ENCODE measurements at regions not wholly inside any gene's neighbourhood (a gene's known extent, or its start where the extent isn't known, plus 50 kb on each side); places are given as distances from the start of the nearest gene placed in this dataset.
"Not testable (repeated sequence)": the region's sequence is repeated elsewhere in the genome, so short reads cannot be mapped to it uniquely, and the experiment has no call there.

DNA sequence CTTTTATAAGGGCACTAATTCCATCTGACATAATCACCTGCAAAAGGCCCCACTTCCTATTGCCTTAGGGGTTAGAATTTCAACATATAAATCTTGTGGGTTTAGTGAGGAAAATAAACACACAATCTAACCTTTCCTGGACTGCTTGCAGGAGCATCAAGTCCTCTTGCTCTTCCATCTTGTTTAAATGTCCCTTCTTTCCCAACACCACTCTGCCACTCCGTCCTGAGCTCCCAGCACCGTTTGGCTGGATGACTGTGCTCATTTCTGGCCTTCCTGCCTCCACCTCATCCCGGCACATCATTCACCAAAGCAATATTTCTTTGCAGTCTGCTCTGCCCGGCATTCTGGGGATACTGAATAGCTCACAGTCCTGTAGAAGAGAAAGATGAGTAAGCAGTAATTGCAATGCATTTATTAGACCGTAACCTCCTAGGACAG, 247.8 kb downstream of the BCL2 start:
- Mint-ChIP-seq H3K4me1 (ENCODE audit: low read depth) (peaks cover 9% of the 10 kb centered on the region), H3K9me3 (ENCODE audit: low read depth) (no peaks in the 10 kb centered on the region), H3K27ac (no peak overlapping the region), H3K36me3 (no peaks in the 10 kb centered on the region), H3K27me3 (no peaks in the 10 kb centered on the region), H3K4me3 (no peak overlapping the region)

DNA sequence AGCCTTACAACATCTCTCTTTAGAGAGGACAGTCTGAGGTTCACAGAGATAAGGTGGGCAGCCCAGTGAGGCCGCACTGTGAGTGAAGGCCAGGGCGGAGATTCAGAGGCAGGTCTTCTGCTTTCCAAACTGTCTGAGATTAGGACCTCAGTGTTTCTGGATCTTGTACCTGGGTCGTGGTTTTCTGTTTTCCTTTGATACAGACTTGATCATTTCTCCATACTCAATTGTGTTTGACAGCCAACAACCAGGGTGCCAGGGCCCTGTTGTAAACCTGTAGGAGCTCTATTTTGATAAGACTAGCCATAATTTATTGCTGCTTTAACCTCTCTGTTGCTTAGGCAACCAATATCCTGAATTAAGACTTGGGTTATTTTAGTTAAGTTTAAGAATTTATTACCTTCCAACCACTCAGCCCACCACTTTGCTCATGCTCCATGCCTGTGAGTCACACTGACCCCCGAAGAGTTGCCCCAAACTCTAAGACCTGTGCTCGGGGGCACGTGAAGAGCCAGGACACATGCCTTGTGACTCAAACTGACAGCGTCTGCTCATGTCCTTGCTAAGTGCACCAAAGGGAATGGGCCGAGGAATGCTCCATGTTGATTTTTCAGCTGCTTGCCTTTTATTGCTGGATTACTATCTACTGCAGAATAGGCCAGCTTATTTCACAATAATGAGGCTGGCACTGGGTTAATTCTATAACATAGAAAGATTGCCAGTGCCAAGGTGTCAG, 248.6 kb downstream of the BCL2 start:
- Mint-ChIP-seq H3K27me3 (no peaks in the 10 kb centered on the region), H3K9me3 (ENCODE audit: low read depth) (no peaks in the 10 kb centered on the region), H3K4me3 (no peak overlapping the region), H3K36me3 (no peaks in the 10 kb centered on the region), H3K4me1 (ENCODE audit: low read depth) (peaks cover 9% of the 10 kb centered on the region), H3K27ac (no peak overlapping the region)

- no peaks in the 10 kb centered on the region for H3K4me1 Mint-ChIP-seq (ENCODE audit: low read depth)
- no peaks in the 10 kb centered on the region for H3K36me3 Mint-ChIP-seq
- no peaks in the 10 kb centered on the region for H3K9me3 Mint-ChIP-seq (ENCODE audit: low read depth)
- H3K27me3 Mint-ChIP-seq: no peaks in the 10 kb centered on the region
- no peak overlapping the region for H3K4me3 Mint-ChIP-seq
- H3K27ac Mint-ChIP-seq: no peak overlapping the region
These were observed 250.1 kb downstream of the BCL2 start for GRCh38 chr18:63069496-63069895.

- H3K9me3 Mint-ChIP-seq (ENCODE audit: low read depth): no peaks in the 10 kb centered on the region
- H3K27ac Mint-ChIP-seq: no peak overlapping the region
- no peaks in the 10 kb centered on the region for H3K4me1 Mint-ChIP-seq (ENCODE audit: low read depth)
- H3K36me3 Mint-ChIP-seq: no peaks in the 10 kb centered on the region
- no peak overlapping the region for H3K4me3 Mint-ChIP-seq
- no peaks in the 10 kb centered on the region for H3K27me3 Mint-ChIP-seq
These were observed 251.6 kb downstream of the BCL2 start for GRCh38 chr18:63067939-63068338.

GRCh38 chr18:63065172-63065571, 254.4 kb downstream of the BCL2 start:
- Mint-ChIP-seq H3K4me3 (no peak overlapping the region), H3K27ac (no peak overlapping the region), H3K9me3 (ENCODE audit: low read depth) (no peaks in the 10 kb centered on the region), H3K27me3 (peaks cover 3% of the 10 kb centered on the region), H3K4me1 (ENCODE audit: low read depth) (no peaks in the 10 kb centered on the region), H3K36me3 (no peaks in the 10 kb centered on the region)

DNA sequence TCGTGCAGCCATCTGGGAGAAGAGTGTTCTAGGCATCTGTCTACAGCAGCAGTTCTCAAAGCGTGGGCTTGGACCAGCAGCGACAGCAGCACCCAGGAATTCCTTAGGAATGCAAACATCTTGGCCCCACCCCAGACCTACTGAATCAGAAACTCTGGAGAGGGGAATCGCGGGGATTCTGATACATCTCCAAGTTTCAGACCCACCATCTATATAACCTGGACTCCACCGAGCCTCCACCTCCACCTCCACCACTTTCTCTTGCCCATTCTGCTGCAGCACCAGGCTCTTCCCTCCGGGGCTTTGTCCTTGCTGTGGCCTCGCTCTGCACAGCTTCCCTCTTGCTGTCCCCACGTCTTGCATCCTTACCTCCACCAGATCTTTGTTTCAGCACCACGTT, 256.4 kb downstream of the BCL2 start:
- peaks cover 3% of the 10 kb centered on the region for H3K27me3 Mint-ChIP-seq
- H3K9me3 Mint-ChIP-seq (ENCODE audit: low read depth): no peaks in the 10 kb centered on the region

GRCh38 chr18:63062246-63062645, 257.3 kb downstream of the BCL2 start:
- H3K4me1 Mint-ChIP-seq (ENCODE audit: low read depth): no peaks in the 10 kb centered on the region
- H3K36me3 Mint-ChIP-seq: no peaks in the 10 kb centered on the region
- no peak overlapping the region for H3K27ac Mint-ChIP-seq
- peaks cover 3% of the 10 kb centered on the region for H3K27me3 Mint-ChIP-seq
- no peak overlapping the region for H3K4me3 Mint-ChIP-seq
- no peaks in the 10 kb centered on the region for H3K9me3 Mint-ChIP-seq (ENCODE audit: low read depth)

More for the DNA sequence above, 256.4 kb downstream of the BCL2 start:
- Mint-ChIP-seq H3K27ac (no peak overlapping the region), H3K4me1 (ENCODE audit: low read depth) (no peaks in the 10 kb centered on the region), H3K36me3 (no peaks in the 10 kb centered on the region), H3K4me3 (no peak overlapping the region)

- Mint-ChIP-seq H3K36me3 (no peaks in the 10 kb centered on the region), H3K27me3 (peaks cover 3% of the 10 kb centered on the region), H3K9me3 (ENCODE audit: low read depth) (no peaks in the 10 kb centered on the region), H3K27ac (no peak overlapping the region), H3K4me1 (ENCODE audit: low read depth) (no peaks in the 10 kb centered on the region), H3K4me3 (no peak overlapping the region)
These were observed 258.3 kb downstream of the BCL2 start for GRCh38 chr18:63061303-63061702.

- peaks cover 4% of the 10 kb centered on the region for H3K4me1 Mint-ChIP-seq (ENCODE audit: low read depth)
- peaks cover 3% of the 10 kb centered on the region for H3K27me3 Mint-ChIP-seq
- no peak overlapping the region for H3K27ac Mint-ChIP-seq
These were observed 261.0 kb downstream of the BCL2 start for GRCh38 chr18:63058521-63058920.

DNA sequence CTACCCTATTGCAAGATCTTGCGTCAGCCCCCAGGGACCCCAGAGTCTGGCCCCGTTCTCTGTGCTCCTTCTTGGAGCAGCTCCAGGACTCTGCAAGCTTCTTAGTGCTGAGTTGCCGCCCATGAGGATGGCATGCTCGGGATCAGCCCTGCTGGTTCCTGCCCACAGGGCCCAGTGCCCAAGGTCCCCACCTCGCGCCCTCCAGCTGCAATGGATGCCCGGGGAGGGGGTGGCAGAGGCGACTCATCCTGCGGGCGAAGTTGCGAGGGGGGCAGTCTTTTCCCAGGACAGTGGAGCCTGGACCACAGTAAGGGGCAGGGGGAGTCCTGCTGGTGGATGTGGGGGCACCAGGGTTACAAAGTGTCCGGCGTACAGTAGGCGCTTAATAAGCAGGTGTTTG, 261.9 kb downstream of the BCL2 start:
- no peaks in the 10 kb centered on the region for H3K36me3 Mint-ChIP-seq
- H3K4me1 Mint-ChIP-seq (ENCODE audit: low read depth): peaks cover 4% of the 10 kb centered on the region
- no peak overlapping the region for H3K4me3 Mint-ChIP-seq
- no peak overlapping the region for H3K27ac Mint-ChIP-seq
- no peaks in the 10 kb centered on the region for H3K9me3 Mint-ChIP-seq (ENCODE audit: low read depth)
- peaks cover 3% of the 10 kb centered on the region for H3K27me3 Mint-ChIP-seq

More at GRCh38 chr18:63058521-63058920, 261.0 kb downstream of the BCL2 start:
- H3K4me3 Mint-ChIP-seq: no peak overlapping the region
- no peaks in the 10 kb centered on the region for H3K9me3 Mint-ChIP-seq (ENCODE audit: low read depth)
- no peaks in the 10 kb centered on the region for H3K36me3 Mint-ChIP-seq

DNA sequence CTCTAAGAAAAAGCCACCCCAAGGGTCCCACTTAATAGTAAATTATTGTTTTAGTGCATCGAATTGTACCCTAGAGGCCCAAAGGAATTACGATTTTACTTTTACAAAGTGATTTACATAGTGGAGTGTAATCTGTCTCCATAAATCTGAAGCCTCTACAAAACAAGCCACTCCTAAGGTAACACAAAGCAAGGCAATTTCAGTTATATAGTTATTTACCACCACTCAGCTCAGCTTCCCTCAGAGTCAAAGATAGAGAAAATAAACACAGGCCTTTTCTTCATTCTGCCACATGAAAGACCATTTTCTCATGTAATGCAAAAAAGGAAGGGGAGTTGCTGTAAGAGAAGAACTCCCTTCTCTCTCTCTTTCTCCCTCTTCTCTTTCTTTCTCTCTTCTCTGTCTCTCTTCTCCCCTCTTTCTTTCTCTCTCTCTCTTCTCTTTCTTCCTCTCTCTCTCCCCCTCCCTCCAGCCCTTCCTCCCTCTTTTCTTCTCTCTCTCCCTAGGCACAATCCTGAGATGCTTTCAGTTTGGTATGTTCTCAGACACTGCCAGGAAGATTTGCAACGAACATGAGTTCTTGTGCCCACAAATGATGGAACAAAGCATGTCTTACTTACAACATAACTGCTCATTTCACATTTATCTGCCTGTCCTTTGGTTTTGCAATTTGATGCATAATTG, 264.5 kb downstream of the BCL2 start:
- no peaks in the 10 kb centered on the region for H3K9me3 Mint-ChIP-seq (ENCODE audit: low read depth)
- H3K4me1 Mint-ChIP-seq (ENCODE audit: low read depth): peaks cover 4% of the 10 kb centered on the region
- no peaks in the 10 kb centered on the region for H3K27me3 Mint-ChIP-seq
- H3K36me3 Mint-ChIP-seq: no peaks in the 10 kb centered on the region
- H3K4me3 Mint-ChIP-seq: no peak overlapping the region
- no peak overlapping the region for H3K27ac Mint-ChIP-seq

DNA sequence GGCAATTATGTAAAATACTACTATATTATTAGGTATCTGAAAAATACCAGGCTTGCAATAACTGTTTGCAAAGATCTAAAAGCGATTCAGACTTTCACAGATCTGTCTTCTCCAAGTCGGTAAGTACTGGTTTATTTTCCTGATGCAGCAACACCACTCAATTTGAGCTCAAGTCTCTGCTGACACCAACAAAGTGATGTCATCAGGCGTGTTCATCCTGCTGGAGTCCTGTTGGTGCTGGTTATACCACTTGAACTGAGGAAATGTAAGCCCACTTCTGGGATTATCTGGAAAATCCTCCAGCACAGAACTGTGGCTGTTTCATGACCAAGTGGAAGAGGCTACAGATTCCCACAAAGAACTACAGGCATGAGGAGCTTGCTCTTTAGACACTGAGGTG, 267.6 kb downstream of the BCL2 start:
- Mint-ChIP-seq H3K27ac (no peak overlapping the region), H3K36me3 (no peaks in the 10 kb centered on the region), H3K27me3 (no peaks in the 10 kb centered on the region), H3K9me3 (ENCODE audit: low read depth) (no peaks in the 10 kb centered on the region), H3K4me3 (no peak overlapping the region), H3K4me1 (ENCODE audit: low read depth) (peaks cover 4% of the 10 kb centered on the region)

DNA sequence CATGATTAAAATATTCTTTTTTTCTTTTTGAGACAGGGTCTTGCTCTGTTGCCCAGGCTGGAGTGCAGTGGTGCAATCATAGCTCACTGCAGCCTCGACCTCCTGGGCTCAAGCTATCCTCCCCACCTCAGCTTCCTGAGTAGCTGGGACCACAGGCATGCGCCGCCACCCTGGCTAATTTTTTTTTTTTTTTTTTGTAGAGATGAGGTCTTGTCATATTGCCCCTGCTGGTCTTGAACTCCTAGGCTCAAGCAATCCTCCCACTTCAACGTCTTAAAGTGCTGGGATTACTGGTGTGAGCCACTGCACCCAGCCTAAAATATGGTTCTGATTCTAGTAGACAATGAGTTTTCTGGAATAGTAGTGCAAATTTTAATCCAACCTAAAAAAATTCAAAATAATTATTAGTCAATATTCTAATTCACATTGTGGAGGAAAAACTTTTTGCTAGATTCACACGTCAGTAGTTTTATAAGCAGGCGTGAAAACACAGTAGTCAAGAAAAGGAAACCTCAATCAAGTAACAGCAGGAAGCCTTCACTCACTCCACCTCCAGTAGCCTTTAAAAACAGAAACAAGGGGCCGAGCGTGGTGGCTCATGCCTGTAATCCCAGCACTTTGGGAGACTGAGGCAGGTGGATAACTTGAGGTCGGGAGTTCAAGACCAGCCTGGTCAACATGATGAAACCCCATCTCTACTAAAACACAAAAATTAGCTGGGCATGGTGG, 268.7 kb downstream of the BCL2 start:
- H3K4me1 Mint-ChIP-seq (ENCODE audit: low read depth); H3K27me3 Mint-ChIP-seq; H3K9me3 Mint-ChIP-seq (ENCODE audit: low read depth); H3K27ac Mint-ChIP-seq; H3K4me3 Mint-ChIP-seq; H3K36me3 Mint-ChIP-seq: not testable (repeated sequence)

DNA sequence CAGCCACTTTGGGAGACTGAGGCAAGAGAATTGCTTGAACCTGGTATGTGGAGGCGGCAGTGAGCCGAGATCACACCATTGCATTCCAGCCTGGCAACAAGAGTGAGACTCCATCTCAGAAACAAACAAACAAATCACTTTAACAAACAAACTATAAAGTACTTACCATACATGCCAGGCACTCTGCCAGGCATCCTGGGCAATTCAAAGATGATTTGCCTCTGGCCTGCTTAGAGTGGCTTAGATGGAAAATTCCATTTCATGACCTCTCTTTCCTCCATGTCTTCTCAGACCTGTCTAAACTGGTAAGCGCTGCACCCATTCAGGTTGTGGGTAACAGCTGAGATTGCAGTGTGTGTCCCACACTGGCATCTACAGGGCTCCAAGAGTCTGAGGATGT, 273.2 kb downstream of the BCL2 start:
- peaks cover 6% of the 10 kb centered on the region for H3K36me3 Mint-ChIP-seq
- no peak overlapping the region for H3K27ac Mint-ChIP-seq
- no peaks in the 10 kb centered on the region for H3K27me3 Mint-ChIP-seq

DNA sequence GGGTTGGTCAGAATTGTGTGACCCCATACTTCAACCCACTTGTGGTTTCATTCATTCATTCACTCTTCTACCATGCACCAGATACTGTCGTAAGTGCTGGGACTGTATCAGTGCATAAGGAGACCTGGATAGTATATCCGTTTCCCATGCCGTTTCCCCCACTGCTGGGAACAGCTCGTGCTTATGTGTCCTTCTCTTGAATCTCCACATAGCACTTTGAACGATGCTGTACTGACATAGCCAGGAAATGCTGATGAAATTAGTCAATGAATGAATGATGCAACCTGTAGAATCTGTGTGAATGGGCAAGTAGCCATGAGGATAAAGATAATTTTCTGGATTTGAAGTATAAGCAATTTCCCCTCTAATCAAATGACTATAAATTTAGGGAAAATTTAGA, 276.1 kb downstream of the BCL2 start:
- Mint-ChIP-seq H3K36me3 (peaks cover 11% of the 10 kb centered on the region), H3K4me3 (no peak overlapping the region), H3K27me3 (no peaks in the 10 kb centered on the region), H3K4me1 (ENCODE audit: low read depth) (peaks cover 7% of the 10 kb centered on the region), H3K9me3 (ENCODE audit: low read depth) (peaks cover 15% of the 10 kb centered on the region), H3K27ac (no peak overlapping the region)

More for the DNA sequence above, 273.2 kb downstream of the BCL2 start:
- peaks cover under 1% of the 10 kb centered on the region for H3K4me1 Mint-ChIP-seq (ENCODE audit: low read depth)
- peaks cover 12% of the 10 kb centered on the region for H3K9me3 Mint-ChIP-seq (ENCODE audit: low read depth)
- H3K4me3 Mint-ChIP-seq: no peak overlapping the region
